Fibroblast of lung (primary cell): ENCODE measurements at regions not wholly inside any gene's neighbourhood (a gene's known extent, or its start where the extent isn't known, plus 50 kb on each side); places are given as distances from the start of the nearest gene placed in this dataset.

Experiments used
- CTCF ChIP-seq, 2 donors: IDR thresholded peaks in 1 of 2; conservative IDR thresholded peaks in 1 of 2; 1 replicate in 1 of 2; 2 replicates in 1 of 2; pipeline ENCODE4 v1.5.1; 2011 to 2012; ENCODE audit warnings: low read length in 2 of 2, control low read depth in 1 of 2, inconsistent platforms in 1 of 2, low read depth in 1 of 2, mild to moderate bottlenecking in 1 of 2
- EZH2 ChIP-seq: IDR thresholded peaks from 2 replicates; pipeline ENCODE4 v1.5.1; 2012; ENCODE audit warnings: low read length, control low read depth, mild to moderate bottlenecking; ENCODE audit errors: missing control alignments

GRCh38 chr3:65194047-65194714 is 506.4 kb upstream of the ADAMTS9 start:
- no peak for TF ChIP-seq CTCF (conservative IDR thresholded peaks at IDR 0.05 in 1 of 2, IDR thresholded peaks at IDR 0.05 in 1 of 2; ENCODE audit: low read depth in 1 of 2, low read length in 2 of 2)
- no peak for TF ChIP-seq EZH2
